ENCODE measurements at regions not wholly inside any gene's neighbourhood (a gene's known extent, or its start where the extent isn't known, plus 50 kb on each side); places are given as distances from the start of the nearest gene placed in this dataset.

GRCh38 chr12:130216031-130216430 lies 53.8 kb downstream of the FZD10 start:
- DNase-seq, result no peak
- intact Hi-C loops (cut with DNase I), result no loop called here
- ATAC-seq, result no peak

GRCh38 chr12:130218682-130219081 lies 56.4 kb downstream of the FZD10 start:
- ATAC-seq (no peak), DNase-seq (no peak)
- intact Hi-C loops (cut with DNase I), result no loop called here

GRCh38 chr12:130219929-130220705 lies 57.9 kb downstream of the FZD10 start:
- DNase-seq (no peak), ATAC-seq (no peak)
- intact Hi-C loops (cut with DNase I), result no loop called here

- DNase-seq (no peak), ATAC-seq (no peak)
- intact Hi-C loops (cut with DNase I), result no loop called here
Measured at GRCh38 chr12:130220706-130221100, 58.4 kb downstream of the FZD10 start.

GRCh38 chr12:130222519-130223218 lies 60.4 kb downstream of the FZD10 start:
- intact Hi-C loops (cut with DNase I), result no loop called here
- DNase-seq, result no peak
- no peak for ATAC-seq

GRCh38 chr12:130223767-130224244 lies 61.5 kb downstream of the FZD10 start:
- intact Hi-C loops (cut with DNase I), result no loop called here
- ATAC-seq (no peak), DNase-seq (no peak)

- intact Hi-C loops (cut with DNase I), result no loop called here
- no peak for ATAC-seq
- no peak for DNase-seq
Measured at GRCh38 chr12:130224613-130225012, 62.3 kb downstream of the FZD10 start.

GRCh38 chr12:130225347-130225746 lies 63.1 kb downstream of the FZD10 start:
- intact Hi-C loops (cut with DNase I), result no loop called here
- ATAC-seq (no peak), DNase-seq (no peak)

GRCh38 chr12:130226126-130226525 lies 63.9 kb downstream of the FZD10 start:
- intact Hi-C loops (cut with DNase I), result no loop called here
- ATAC-seq, result no peak
- no peak for DNase-seq

GRCh38 chr12:130226771-130227170 lies 64.5 kb downstream of the FZD10 start:
- ATAC-seq (no peak), DNase-seq (no peak)
- intact Hi-C loops (cut with DNase I), result no loop called here

- no peak for ATAC-seq
- no peak for DNase-seq
- intact Hi-C loops (cut with DNase I), result no loop called here
Measured at GRCh38 chr12:130227641-130228040, 65.4 kb downstream of the FZD10 start.

- intact Hi-C loops (cut with DNase I), result no loop called here
- no peak for ATAC-seq
- DNase-seq, result no peak
Measured at GRCh38 chr12:130236446-130236845, 74.2 kb downstream of the FZD10 start.

- DNase-seq, result no peak
- intact Hi-C loops (cut with DNase I), result no loop called here
- ATAC-seq, result no peak
Measured at GRCh38 chr12:130240831-130241590, 78.7 kb downstream of the FZD10 start.

- ATAC-seq, result no peak
Measured at GRCh38 chr12:130242506-130242905, 80.2 kb downstream of the FZD10 start.

GRCh38 chr12:130245251-130245650 lies 83.0 kb downstream of the FZD10 start:
- intact Hi-C loops (cut with DNase I), result no loop called here
- ATAC-seq (no peak), DNase-seq (no peak)

More at GRCh38 chr12:130242506-130242905, 80.2 kb downstream of the FZD10 start:
- intact Hi-C loops (cut with DNase I), result no loop called here
- no peak for DNase-seq

GRCh38 chr12:130246560-130246959 lies 84.3 kb downstream of the FZD10 start:
- ATAC-seq, result no peak
- DNase-seq, result no peak
- intact Hi-C loops (cut with DNase I), result no loop called here

- intact Hi-C loops (cut with DNase I), result no loop called here
- no peak for ATAC-seq
- no peak for DNase-seq
Measured at GRCh38 chr12:130247634-130248237, 85.5 kb downstream of the FZD10 start.

- ATAC-seq, result no peak
- no peak for DNase-seq
- intact Hi-C loops (cut with DNase I), result no loop called here
Measured at GRCh38 chr12:130249376-130249775, 87.1 kb downstream of the FZD10 start.

- intact Hi-C loops (cut with DNase I), result no loop called here
- ATAC-seq (no peak), DNase-seq (no peak)
Measured at GRCh38 chr12:130251236-130251780, 86.4 kb upstream of the PIWIL1 start.

Measured in left cardiac atrium (tissue), 4 donors.